SK-N-SH treated with all-trans-retinoic acid at 6 μM for 48 hours (cell line): ENCODE measurements at regions not wholly inside any gene's neighbourhood (a gene's known extent, or its start where the extent isn't known, plus 50 kb on each side); places are given as distances from the start of the nearest gene placed in this dataset.

Source experiments
- ATAC-seq: fragments of 200-7000 bp; cut with Tn5 transposase; 3 replicates; pipeline ENCODE4 v1.9.1; 2020; ENCODE audit warnings: mild to moderate bottlenecking, moderate library complexity
- ARNTL ChIP-seq: fragments of 450-650 bp; formaldehyde crosslinking; IDR thresholded peaks from 2 replicates; pipeline ENCODE4 v1.5.0; 2020; ENCODE audit warnings: low read depth, mild to moderate bottlenecking, moderate library complexity, borderline replicate concordance
- BACH2 ChIP-seq: fragments of 250-450 bp; sonication (Bioruptor Pico); IDR thresholded peaks from 2 replicates; pipeline ENCODE4 v1.9.0; 2021; ENCODE audit warnings: mild to moderate bottlenecking, borderline replicate concordance
- CREB5 ChIP-seq: fragments of 250-450 bp; sonication (Bioruptor Pico); IDR thresholded peaks from 2 replicates; pipeline ENCODE4 v1.5.1; 2020; ENCODE audit warnings: low read depth, mild to moderate bottlenecking, moderate library complexity
- CSDC2 ChIP-seq: fragments of 250-450 bp; sonication (Bioruptor Pico); IDR thresholded peaks from 2 replicates; pipeline ENCODE4 v1.5.0; 2020; ENCODE audit warnings: mild to moderate bottlenecking, moderate library complexity
- ESRRG ChIP-seq: fragments of 250-450 bp; sonication (Bioruptor Pico); IDR thresholded peaks from 2 replicates; pipeline ENCODE4 v1.6.1; 2021; ENCODE audit warnings: mild to moderate bottlenecking
- GLIS3 ChIP-seq: fragments of 250-450 bp; sonication (Bioruptor Pico); IDR thresholded peaks from 2 replicates; pipeline ENCODE4 v1.5.0; 2020; ENCODE audit warnings: mild to moderate bottlenecking, moderate library complexity
- ISL1 ChIP-seq: fragments of 250-450 bp; sonication (Bioruptor Pico); IDR thresholded peaks from 2 replicates; pipeline ENCODE4 v2.1.2; 2022; ENCODE audit warnings: mild to moderate bottlenecking, moderate library complexity
- OSR1 ChIP-seq: fragments of 250-450 bp; sonication (Bioruptor Pico); IDR thresholded peaks from 2 replicates; pipeline ENCODE4 v1.8.0; 2022; ENCODE audit warnings: moderate library complexity, mild to moderate bottlenecking, inconsistent platforms
- PATZ1 ChIP-seq: fragments of 250-450 bp; sonication (Bioruptor Pico); IDR thresholded peaks from 2 replicates; pipeline ENCODE4 v1.8.0; 2020; ENCODE audit warnings: mild to moderate bottlenecking, moderate library complexity, borderline replicate concordance
- POU6F1 ChIP-seq: fragments of 250-450 bp; sonication (Bioruptor Pico); IDR thresholded peaks from 2 replicates; pipeline ENCODE4 v1.8.0; 2021; ENCODE audit warnings: low read depth, mild to moderate bottlenecking, moderate library complexity, borderline replicate concordance
- PPARA ChIP-seq: fragments of 250-450 bp; sonication (Bioruptor Pico); IDR thresholded peaks from 2 replicates; pipeline ENCODE4 v1.5.0; 2020; ENCODE audit warnings: mild to moderate bottlenecking, borderline replicate concordance
- RARB ChIP-seq: fragments of 250-450 bp; sonication (Bioruptor Pico); IDR thresholded peaks from 2 replicates; pipeline ENCODE4 v1.8.0; 2021; ENCODE audit warnings: mild to moderate bottlenecking, moderate library complexity
- SNAI2 ChIP-seq: fragments of 250-450 bp; sonication (Bioruptor Pico); IDR thresholded peaks from 2 replicates; pipeline ENCODE4 v1.5.0; 2020; ENCODE audit warnings: mild to moderate bottlenecking, moderate library complexity
- TCF4 ChIP-seq: fragments of 250-450 bp; sonication (Bioruptor Pico); IDR thresholded peaks from 2 replicates; pipeline ENCODE4 v1.8.0; 2021; ENCODE audit warnings: mild to moderate bottlenecking, moderate library complexity, borderline replicate concordance
- TSHZ2 ChIP-seq: fragments of 250-450 bp; sonication (Bioruptor Pico); IDR thresholded peaks from 2 replicates; pipeline ENCODE4 v1.5.0; 2020; ENCODE audit warnings: mild to moderate bottlenecking, moderate library complexity
- ZFP3 ChIP-seq: fragments of 250-450 bp; sonication (Bioruptor Pico); IDR thresholded peaks from 2 replicates; pipeline ENCODE4 v1.5.0; 2020; ENCODE audit warnings: mild to moderate bottlenecking, moderate library complexity
- ZFP30 ChIP-seq: fragments of 450-650 bp; formaldehyde crosslinking; IDR thresholded peaks from 2 replicates; pipeline ENCODE4 v1.5.0; 2022; ENCODE audit warnings: mild to moderate bottlenecking, moderate library complexity
- ZNF565 ChIP-seq: fragments of 450-650 bp; formaldehyde crosslinking; conservative IDR thresholded peaks from 2 replicates; pipeline ENCODE4 v1.5.0; 2020; ENCODE audit warnings: low read depth, mild to moderate bottlenecking, moderate library complexity
- ZNF70 ChIP-seq: fragments of 450-650 bp; formaldehyde crosslinking; IDR thresholded peaks from 2 replicates; pipeline ENCODE4 v1.5.0; 2020; ENCODE audit warnings: mild to moderate bottlenecking, moderate library complexity
- ZNF8 ChIP-seq: fragments of 450-650 bp; formaldehyde crosslinking; IDR thresholded peaks from 2 replicates; pipeline ENCODE4 v1.5.0; 2020; ENCODE audit warnings: mild to moderate bottlenecking, moderate library complexity
- TF ChIP-seq, protein P1 (sequence below): fragments of 250-450 bp; sonication (Bioruptor Pico); IDR thresholded peaks from 2 replicates; pipeline ENCODE4 v1.5.1; 2021; ENCODE audit warnings: mild to moderate bottlenecking, moderate library complexity

GRCh38 chr6:149135809-149136208 is 181.7 kb upstream of the TAB2 start:
- ATAC-seq = no peak
- TF ChIP-seq POU6F1 (CRISPR knock-in tag) = no peak
- no peak for TF ChIP-seq ZNF8 (CRISPR knock-in tag)
- no peak for TF ChIP-seq ESRRG (CRISPR knock-in tag)
- no peak for TF ChIP-seq ZNF565 (CRISPR knock-in tag)
- TF ChIP-seq CREB5 (CRISPR knock-in tag) = no peak
- no peak for TF ChIP-seq SNAI2 (CRISPR knock-in tag)
- no peak for TF ChIP-seq BACH2 (CRISPR knock-in tag)
- no peak for TF ChIP-seq ZFP3
- TF ChIP-seq ZFP30 (CRISPR knock-in tag) = no peak
- TF ChIP-seq RARB (CRISPR knock-in tag) = no peak

GRCh38 chr6:149136273-149136912 is 181.1 kb upstream of the TAB2 start:
- no peak for TF ChIP-seq TCF4 (CRISPR knock-in tag)
- TF ChIP-seq GLIS3 = no peak
- TF ChIP-seq ZNF8 (CRISPR knock-in tag) = no peak
- no peak for TF ChIP-seq ISL1 (CRISPR knock-in tag)
- no peak for ATAC-seq

DNA sequence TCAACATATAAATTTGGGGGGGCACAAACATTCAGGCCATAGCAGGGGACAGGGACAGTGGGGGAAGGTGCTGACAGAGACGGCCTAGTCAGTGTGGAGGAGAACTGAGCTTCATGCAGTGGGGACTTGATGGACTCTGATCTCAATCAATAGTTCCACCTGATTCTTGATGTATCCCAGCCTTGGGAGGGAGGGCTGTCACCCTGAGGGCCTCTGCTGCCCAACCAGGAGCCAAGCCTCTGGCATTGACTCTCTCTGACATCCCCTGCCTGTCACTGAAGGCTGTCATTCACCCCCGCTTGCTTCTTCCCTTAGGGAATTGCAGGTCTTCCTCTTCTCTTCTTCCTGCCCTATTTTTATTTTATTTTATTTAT is 180.6 kb upstream of the TAB2 start:
- ATAC-seq = no peak
- TF ChIP-seq CSDC2 (CRISPR knock-in tag) (no peak), PATZ1 (CRISPR knock-in tag) (no peak), ZNF70 (no peak), OSR1 (CRISPR knock-in tag) (no peak), PPARA (no peak), RARB (CRISPR knock-in tag) (no peak), BACH2 (CRISPR knock-in tag) (no peak), ARNTL (CRISPR knock-in tag) (no peak), TCF4 (CRISPR knock-in tag) (no peak), ZNF565 (CRISPR knock-in tag) (no peak), ESRRG (CRISPR knock-in tag) (no peak), ZFP3 (no peak), ZFP30 (CRISPR knock-in tag) (no peak)
- TF ChIP-seq, protein P1, sequence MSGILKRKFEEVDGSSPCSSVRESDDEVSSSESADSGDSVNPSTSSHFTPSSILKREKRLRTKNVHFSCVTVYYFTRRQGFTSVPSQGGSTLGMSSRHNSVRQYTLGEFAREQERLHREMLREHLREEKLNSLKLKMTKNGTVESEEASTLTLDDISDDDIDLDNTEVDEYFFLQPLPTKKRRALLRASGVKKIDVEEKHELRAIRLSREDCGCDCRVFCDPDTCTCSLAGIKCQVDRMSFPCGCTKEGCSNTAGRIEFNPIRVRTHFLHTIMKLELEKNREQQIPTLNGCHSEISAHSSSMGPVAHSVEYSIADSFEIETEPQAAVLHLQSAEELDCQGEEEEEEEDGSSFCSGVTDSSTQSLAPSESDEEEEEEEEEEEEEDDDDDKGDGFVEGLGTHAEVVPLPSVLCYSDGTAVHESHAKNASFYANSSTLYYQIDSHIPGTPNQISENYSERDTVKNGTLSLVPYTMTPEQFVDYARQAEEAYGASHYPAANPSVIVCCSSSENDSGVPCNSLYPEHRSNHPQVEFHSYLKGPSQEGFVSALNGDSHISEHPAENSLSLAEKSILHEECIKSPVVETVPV (CRISPR knock-in tag) = no peak
- TF ChIP-seq, all 23 proteins: peak for 0

- no peak for ATAC-seq
- TF ChIP-seq ARNTL (CRISPR knock-in tag) = no peak
- no peak for TF ChIP-seq ZNF8 (CRISPR knock-in tag)
- no peak for TF ChIP-seq TSHZ2 (CRISPR knock-in tag)
- TF ChIP-seq OSR1 (CRISPR knock-in tag) = no peak
- no peak for TF ChIP-seq GLIS3
Observed at GRCh38 chr6:149137594-149137993, 179.9 kb upstream of the TAB2 start.
